ENCODE measurements at regions not wholly inside any gene's neighbourhood (a gene's known extent, or its start where the extent isn't known, plus 50 kb on each side); places are given as distances from the start of the nearest gene placed in this dataset.
"Not testable (repeated sequence)": the region's sequence is repeated elsewhere in the genome, so short reads cannot be mapped to it uniquely, and the experiment has no call there.

DNA sequence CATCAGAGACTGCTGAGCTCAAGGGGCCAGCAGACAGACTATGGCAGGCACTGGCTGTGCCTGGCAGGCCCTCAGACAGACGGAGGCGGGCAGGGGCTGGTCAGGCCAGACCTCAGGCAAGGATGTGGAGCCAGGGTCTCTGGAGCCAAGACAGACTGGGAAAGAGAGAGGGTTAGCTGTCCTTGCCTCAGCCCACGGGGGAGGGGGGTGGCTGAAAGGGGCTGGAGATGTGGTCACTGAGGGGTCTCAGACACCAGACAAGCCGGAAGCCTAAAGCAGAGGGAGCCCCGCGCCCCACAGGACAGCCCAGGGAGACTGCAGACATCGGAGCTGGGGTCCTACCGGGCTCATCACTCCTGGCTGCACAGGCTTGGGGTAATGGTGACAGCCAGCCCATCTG lies 141.2 kb upstream of the FOXD4L5 start:
- no peaks in the 10 kb centered on the region for H3K36me3 ChIP-seq
- 72% methylated on average over 3 of the region's 8 CpGs; no CpG with 5 or more reads in 1 of the 2 donors for WGBS, 2 donors
- H3K27ac ChIP-seq: no peak overlapping the region
- H3K27me3 ChIP-seq: no peaks in the 10 kb centered on the region
- DNase-seq: no peak
- no peaks in the 10 kb centered on the region for H3K4me1 ChIP-seq
- H3K4me3 ChIP-seq: no peak overlapping the region
- TF ChIP-seq, protein P1, sequence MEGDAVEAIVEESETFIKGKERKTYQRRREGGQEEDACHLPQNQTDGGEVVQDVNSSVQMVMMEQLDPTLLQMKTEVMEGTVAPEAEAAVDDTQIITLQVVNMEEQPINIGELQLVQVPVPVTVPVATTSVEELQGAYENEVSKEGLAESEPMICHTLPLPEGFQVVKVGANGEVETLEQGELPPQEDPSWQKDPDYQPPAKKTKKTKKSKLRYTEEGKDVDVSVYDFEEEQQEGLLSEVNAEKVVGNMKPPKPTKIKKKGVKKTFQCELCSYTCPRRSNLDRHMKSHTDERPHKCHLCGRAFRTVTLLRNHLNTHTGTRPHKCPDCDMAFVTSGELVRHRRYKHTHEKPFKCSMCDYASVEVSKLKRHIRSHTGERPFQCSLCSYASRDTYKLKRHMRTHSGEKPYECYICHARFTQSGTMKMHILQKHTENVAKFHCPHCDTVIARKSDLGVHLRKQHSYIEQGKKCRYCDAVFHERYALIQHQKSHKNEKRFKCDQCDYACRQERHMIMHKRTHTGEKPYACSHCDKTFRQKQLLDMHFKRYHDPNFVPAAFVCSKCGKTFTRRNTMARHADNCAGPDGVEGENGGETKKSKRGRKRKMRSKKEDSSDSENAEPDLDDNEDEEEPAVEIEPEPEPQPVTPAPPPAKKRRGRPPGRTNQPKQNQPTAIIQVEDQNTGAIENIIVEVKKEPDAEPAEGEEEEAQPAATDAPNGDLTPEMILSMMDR (IDR thresholded peaks at IDR 0.05): no peak
- no peak for TF ChIP-seq POLR2A (IDR thresholded peaks at IDR 0.05)
- peaks cover 0 to 15% (median 0%) of the 10 kb centered on the region in 3 donors for H3K9me3 ChIP-seq
- intact Hi-C loops (cut with DNase I): no loop called here

DNA sequence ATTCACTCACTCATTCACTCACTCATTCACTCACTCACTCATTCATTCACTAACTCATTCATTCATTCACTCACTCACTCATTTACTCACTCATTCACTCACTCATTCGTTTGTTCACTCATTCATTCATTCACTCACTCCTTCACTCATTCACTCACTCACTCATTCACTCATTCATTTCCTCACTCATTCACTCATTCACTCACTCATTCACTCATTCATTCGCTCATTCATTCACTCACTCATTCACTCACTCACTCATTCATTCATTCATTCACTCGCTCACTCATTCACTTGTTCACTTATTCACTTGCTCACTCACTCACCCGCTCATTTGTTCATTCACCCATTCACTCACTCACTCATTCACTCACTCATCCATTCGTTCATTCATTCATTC lies 140.2 kb upstream of the FOXD4L5 start:
- H3K36me3 ChIP-seq; DNase-seq; intact Hi-C loops (cut with DNase I); H3K27ac ChIP-seq; H3K4me3 ChIP-seq; H3K27me3 ChIP-seq; H3K4me1 ChIP-seq: not testable (repeated sequence)
- peaks cover 0 to 15% (median 0%) of the 10 kb centered on the region in 3 donors for H3K9me3 ChIP-seq
- WGBS, 2 donors: 49 to 55% methylated on average over 5 of the region's 5 CpGs

DNA sequence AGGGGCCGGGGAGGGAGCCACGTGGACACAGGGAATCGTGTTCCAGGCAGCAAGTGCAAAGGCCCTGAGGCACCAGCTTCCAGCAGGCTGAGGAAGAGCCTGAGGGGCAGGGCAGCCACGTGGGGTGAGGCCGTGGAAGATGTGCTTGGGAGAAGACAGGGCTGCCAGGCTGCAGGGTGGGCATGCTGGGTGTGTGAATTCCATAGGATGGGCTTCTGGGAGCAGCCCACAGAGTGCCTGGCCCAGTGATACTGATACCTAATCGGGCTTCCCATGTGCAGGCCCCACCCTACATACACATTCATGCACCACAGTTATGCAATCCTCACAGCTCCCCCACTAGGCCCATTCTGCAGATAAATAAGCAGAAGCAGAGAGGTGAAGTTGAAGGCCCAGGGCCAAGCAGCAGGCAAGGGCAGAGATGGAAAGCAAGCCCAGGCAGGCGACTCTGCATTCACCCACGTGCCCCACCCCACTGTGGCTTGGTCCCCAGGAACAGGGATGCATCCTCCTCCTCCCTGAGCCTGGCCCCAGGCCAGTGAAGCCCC lies 139.5 kb upstream of the FOXD4L5 start:
- peaks cover 0 to 10% (median 0%) of the 10 kb centered on the region in 3 donors for H3K9me3 ChIP-seq

DNA sequence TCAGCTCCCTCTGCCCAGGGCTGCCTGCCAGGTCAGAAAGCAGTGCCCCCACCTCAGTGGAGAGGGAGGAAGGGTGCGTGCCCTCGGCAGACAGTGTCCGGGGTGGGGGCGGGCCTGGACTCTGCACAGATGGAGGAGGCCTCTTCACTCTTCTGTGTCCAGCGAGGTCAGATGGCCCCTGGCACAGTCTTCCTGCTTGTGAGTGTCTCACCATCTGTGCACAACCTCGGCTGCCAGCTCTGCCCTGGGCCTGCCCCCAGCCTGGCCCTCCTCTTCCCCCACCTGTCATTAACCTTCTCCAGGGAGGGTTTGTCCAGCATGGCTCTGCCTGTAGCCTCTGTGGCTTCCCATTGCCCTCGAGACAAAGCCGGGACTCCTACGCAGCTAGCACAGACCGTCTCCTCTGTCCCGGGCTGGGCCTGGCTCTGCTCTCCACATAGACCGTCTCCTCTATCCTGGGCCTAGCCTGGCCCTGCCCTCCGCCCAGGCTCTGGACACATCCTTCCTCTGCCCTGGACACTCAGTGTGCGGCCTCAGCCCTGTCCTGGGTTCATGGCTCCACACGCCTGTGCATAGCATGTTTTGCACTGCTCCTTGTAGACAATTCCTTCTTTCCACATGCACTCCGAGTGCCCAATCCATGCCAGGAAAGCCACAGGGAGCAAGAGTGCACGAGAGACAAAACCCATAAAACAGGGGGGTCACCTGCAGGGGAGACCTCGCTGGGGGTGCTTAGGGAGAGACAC lies 138.9 kb upstream of the FOXD4L5 start:
- H3K27me3 ChIP-seq; H3K4me3 ChIP-seq; H3K36me3 ChIP-seq; H3K4me1 ChIP-seq; H3K27ac ChIP-seq; DNase-seq; intact Hi-C loops (cut with DNase I): not testable (repeated sequence)
- WGBS, 2 donors: 79 to 90% methylated on average over 8 to 11 of the region's 18 CpGs
- peaks cover 0 to 10% (median 0%) of the 10 kb centered on the region in 3 donors for H3K9me3 ChIP-seq

More for the DNA sequence above, 139.5 kb upstream of the FOXD4L5 start:
- DNase-seq; H3K4me1 ChIP-seq; H3K27ac ChIP-seq; H3K27me3 ChIP-seq; intact Hi-C loops (cut with DNase I); H3K4me3 ChIP-seq; H3K36me3 ChIP-seq: not testable (repeated sequence)
- 54 to 74% methylated on average over 5 of the region's 8 CpGs for WGBS, 2 donors

DNA sequence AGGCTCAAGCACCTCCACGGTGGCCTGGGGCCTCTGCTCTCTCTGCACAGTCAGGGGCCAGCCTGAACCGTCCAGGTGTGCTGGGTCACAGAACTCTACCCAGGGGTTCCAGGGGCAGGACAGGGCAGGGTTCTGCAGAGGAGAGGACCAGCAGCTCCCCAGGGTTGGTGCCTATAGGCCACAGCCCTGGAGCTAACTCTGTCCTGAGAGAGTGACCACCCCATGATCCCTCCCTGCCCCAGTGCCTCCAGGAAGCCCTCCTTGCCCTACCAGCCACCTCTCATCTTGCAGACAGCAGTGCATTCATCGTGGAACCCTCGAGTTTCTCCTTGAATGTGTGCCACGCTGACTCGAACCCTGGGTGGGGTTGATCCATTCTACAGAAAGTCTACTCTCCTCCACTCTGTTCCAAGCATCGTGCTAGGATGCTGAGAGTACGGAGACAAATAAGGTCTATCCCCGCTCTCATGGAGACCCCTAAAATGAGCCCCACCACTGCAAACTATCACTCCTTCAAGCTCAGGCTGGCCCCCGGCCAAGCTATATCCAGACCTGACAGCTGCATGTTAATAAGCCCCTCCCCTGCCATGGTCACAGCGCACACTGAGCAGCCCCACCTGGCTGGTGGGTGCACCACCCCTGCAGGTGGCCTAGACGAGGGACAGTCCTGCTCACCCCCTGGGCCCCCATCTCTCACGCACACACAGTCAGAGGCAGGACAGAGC lies 138.1 kb upstream of the FOXD4L5 start:
- WGBS, 2 donors: 83 to 92% methylated on average over 5 to 7 of the region's 13 CpGs
- H3K9me3 ChIP-seq: peaks cover 0 to 10% (median 0%) of the 10 kb centered on the region in 3 donors
- DNase-seq; H3K27me3 ChIP-seq; H3K27ac ChIP-seq; H3K4me1 ChIP-seq; H3K36me3 ChIP-seq; intact Hi-C loops (cut with DNase I); H3K4me3 ChIP-seq: not testable (repeated sequence)

DNA sequence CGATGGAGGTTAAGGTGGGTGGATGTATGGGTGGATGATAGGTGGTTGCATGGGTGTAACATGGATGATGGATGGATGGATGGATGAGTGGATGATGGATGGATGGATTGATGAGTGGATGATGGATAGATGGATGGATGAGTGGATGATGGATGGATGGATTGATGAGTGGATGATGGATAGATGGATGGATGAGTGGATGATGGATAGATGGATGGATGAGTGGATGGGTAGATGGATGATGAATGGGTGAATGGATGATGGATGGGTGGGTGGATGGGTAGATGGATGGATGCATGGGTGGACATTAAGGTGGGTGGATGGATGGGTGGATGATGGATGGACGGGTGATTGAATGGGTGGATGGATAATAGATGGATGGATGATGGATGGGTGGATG lies 136.5 kb upstream of the FOXD4L5 start:
- intact Hi-C loops (cut with DNase I): not testable (repeated sequence)
- WGBS, 2 donors: 66 to 71% methylated on average over 2 of the region's 2 CpGs

DNA sequence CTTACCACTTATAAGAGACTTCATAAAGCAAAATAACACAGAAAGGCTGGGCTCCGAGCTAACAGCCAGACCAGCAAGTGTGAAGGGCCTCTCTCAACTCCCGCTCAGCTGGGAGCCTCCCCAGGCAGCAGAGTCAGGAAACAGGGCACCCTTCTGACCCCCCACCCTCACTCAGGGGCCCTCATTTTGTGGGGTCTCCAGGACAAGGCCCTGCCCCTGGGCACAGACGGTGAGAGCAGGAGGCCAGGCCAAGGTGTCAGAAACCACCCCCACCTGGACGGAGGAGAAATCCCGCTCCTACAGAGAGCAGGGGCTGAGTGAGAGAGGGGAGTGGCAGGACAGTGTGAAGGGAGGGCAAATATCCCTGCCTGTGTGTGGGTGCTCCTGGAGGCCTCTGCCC lies 135.8 kb upstream of the FOXD4L5 start:
- Histone ChIP-seq H3K36me3 (no peaks in the 10 kb centered on the region), H3K9me3 (peaks cover 0 to 3% (median 0%) of the 10 kb centered on the region in 3 donors), H3K27me3 (no peaks in the 10 kb centered on the region), H3K4me3 (no peak overlapping the region), H3K27ac (no peak overlapping the region), H3K4me1 (no peaks in the 10 kb centered on the region)
- 66 to 73% methylated on average over 2 of the region's 5 CpGs for WGBS, 2 donors
- TF ChIP-seq, protein P1 (IDR thresholded peaks at IDR 0.05): no peak
- no peak for TF ChIP-seq POLR2A (IDR thresholded peaks at IDR 0.05)
- DNase-seq: no peak
- intact Hi-C loops (cut with DNase I): no loop called here

More for the DNA sequence above, 136.5 kb upstream of the FOXD4L5 start:
- DNase-seq, H3K27me3 ChIP-seq, H3K4me1 ChIP-seq, H3K27ac ChIP-seq, H3K4me3 ChIP-seq, H3K36me3 ChIP-seq: not testable (repeated sequence)
- H3K9me3 ChIP-seq: peaks cover 0 to 10% (median 0%) of the 10 kb centered on the region in 3 donors

DNA sequence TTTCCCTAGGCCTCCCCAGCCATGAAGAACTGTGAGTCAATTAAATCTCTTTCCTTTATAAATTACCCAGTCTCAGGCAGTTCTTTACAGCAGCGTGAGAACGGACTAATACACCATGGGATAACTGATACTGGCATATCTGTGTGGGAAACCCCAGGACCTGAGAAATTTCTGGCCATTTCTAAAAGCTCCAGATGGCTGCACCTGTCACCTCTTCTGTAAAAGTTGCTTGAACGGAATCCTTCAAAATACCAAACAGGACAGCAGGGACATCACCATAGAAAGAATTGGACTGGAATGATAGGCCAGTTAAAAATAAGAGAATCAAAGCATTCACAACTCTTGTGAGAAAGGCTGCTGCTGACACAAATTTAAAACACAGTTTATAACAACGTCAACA lies 134.0 kb upstream of the FOXD4L5 start:
- H3K4me3 ChIP-seq; H3K4me1 ChIP-seq; intact Hi-C loops (cut with DNase I); H3K27ac ChIP-seq; H3K36me3 ChIP-seq; H3K9me3 ChIP-seq; H3K27me3 ChIP-seq; DNase-seq: not testable (repeated sequence)
- WGBS, 2 donors: 65 to 74% methylated on average over 3 of the region's 4 CpGs

DNA sequence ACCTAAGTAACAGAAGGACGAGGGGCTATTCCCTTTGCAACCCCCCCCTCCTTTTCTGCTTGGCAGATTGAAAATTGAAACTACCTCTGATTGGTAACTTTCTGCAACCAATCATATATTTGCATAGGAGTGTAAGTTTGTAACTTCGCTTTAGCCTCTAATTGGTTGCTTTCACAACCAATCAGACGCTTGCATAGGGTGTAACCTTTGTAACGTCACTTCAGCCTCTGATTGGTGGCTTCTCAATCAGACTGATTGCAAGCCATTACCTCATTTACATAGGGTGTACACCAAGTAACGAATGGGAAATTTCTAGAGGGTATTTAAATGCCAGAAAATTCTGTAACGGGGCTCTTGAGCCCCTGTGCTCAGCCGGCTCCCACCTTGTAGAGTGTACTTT lies 131.9 kb upstream of the FOXD4L5 start:
- H3K36me3 ChIP-seq; DNase-seq; H3K27me3 ChIP-seq; H3K9me3 ChIP-seq; H3K27ac ChIP-seq; H3K4me3 ChIP-seq; H3K4me1 ChIP-seq; intact Hi-C loops (cut with DNase I): not testable (repeated sequence)
- 66 to 74% methylated on average over 7 of the region's 7 CpGs for WGBS, 2 donors

DNA sequence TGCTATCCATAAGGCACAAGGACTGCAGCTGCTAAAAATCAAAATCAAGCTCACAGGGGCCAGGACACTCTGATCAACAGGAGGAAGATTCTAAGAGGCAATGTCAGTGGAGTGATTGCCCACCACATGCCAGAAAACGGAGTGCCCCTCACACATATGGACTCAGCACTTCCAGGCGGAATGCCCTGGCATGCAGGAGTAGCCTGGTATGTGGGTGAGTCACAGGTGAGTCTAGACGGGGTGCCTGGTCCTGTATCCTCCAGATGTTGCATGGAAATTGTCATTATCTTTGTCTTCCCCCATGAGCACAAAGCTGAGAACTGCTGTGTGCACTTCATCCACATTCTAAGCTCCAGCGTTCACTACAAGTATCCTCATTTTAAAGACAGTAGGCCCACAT lies 129.2 kb upstream of the FOXD4L5 start:
- H3K4me1 ChIP-seq; H3K27me3 ChIP-seq; H3K4me3 ChIP-seq; intact Hi-C loops (cut with DNase I); H3K9me3 ChIP-seq; DNase-seq; H3K36me3 ChIP-seq; H3K27ac ChIP-seq: not testable (repeated sequence)
- WGBS, 2 donors: 28 to 31% methylated on average over 4 of the region's 4 CpGs

DNA sequence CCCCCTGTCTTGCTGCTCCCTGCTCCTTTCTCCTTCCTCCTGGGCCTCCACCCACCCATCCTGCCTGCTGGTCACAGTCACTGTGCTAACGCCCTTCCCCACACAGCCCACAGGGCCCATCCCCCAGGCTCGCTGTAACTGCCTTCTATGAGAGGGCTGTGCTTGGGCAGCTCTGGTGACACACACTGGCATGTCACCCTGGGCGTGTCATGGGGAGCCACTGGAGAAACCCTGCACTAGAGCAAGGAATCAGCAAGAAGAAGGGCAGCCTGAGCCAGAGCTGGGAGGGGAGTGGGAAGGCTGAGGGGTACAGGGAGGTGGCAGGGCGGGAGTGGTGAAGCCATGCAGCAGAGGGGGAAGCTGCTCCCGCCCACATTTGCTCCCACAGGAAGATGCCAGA lies 128.4 kb upstream of the FOXD4L5 start:
- H3K27me3 ChIP-seq; H3K4me1 ChIP-seq; H3K36me3 ChIP-seq; H3K9me3 ChIP-seq; DNase-seq; H3K4me3 ChIP-seq; H3K27ac ChIP-seq; intact Hi-C loops (cut with DNase I): not testable (repeated sequence)
- WGBS, 2 donors: 59 to 72% methylated on average over 3 to 5 of the region's 5 CpGs

All from esophagus squamous epithelium (tissue), 5 donors.